Breast epithelium (tissue), 4 donors: ENCODE measurements at regions not wholly inside any gene's neighbourhood (a gene's known extent, or its start where the extent isn't known, plus 50 kb on each side); places are given as distances from the start of the nearest gene placed in this dataset.
A peak's percentile ranks its signal among the peaks of the same experiment; 100 is the strongest.

ENCODE experiments used
- DNase-seq, 2 donors: peaks; one replicate each; pipeline ENCODE4 v3.0.0-alpha.2; 2019; ENCODE audit warnings: low spot score in 2 of 2
- H3K27ac ChIP-seq, 2 donors: fragments of 200-600 bp; sonication (generic) in 1 of 2; one replicate each; pipeline ENCODE4 v1.5.1; 2016 to 2019; ENCODE audit warnings: mild to moderate bottlenecking in 1 of 2
- H3K27me3 ChIP-seq, 2 donors: fragments of 200-600 bp; sonication (generic) in 1 of 2; one replicate each; pipeline versions ENCODE4 v1.5.1 to v1.6.0; 2017 to 2019; ENCODE audit warnings: control low read depth in 1 of 2, mild to moderate bottlenecking in 1 of 2
- H3K36me3 ChIP-seq: fragments of 200-600 bp; one replicate; pipeline ENCODE4 v1.5.1; 2019
- H3K4me1 ChIP-seq, 2 donors: fragments of 200-600 bp; sonication (generic); one replicate each; pipeline ENCODE4 v1.5.1; 2016 to 2019; ENCODE audit warnings: control low read depth in 1 of 2
- H3K4me3 ChIP-seq, 3 donors: fragments of 200-600 bp; sonication (generic); 1 replicate in 2 of 3; 2 replicates in 1 of 3; pipeline ENCODE4 v1.5.1; 2016 to 2019; ENCODE audit warnings: mild to moderate bottlenecking in 3 of 3, moderate library complexity in 2 of 3
- H3K9me3 ChIP-seq, 2 donors: fragments of 200-600 bp; sonication (generic) in 1 of 2; one replicate each; pipeline ENCODE4 v1.5.1; 2016 to 2019; ENCODE audit warnings: control low read depth in 1 of 2
- CTCF ChIP-seq, 3 donors: fragments of 450-650 bp; IDR thresholded peaks; one replicate each; pipeline ENCODE4 v1.5.1; 2016 to 2017; ENCODE audit warnings: antibody characterized with exemption in 3 of 3, mild to moderate bottlenecking in 3 of 3, moderate library complexity in 3 of 3
- POLR2A ChIP-seq: fragments of 450-650 bp; IDR thresholded peaks from one replicate; pipeline ENCODE4 v1.6.1; 2016; ENCODE audit warnings: antibody characterized with exemption, mild to moderate bottlenecking, moderate library complexity
- POLR2AphosphoS5 ChIP-seq, 3 donors: sonication (generic); formaldehyde crosslinking; IDR thresholded peaks; one replicate each; pipeline ENCODE4 v1.6.1; 2017; ENCODE audit warnings: antibody characterized with exemption in 3 of 3
- intact Hi-C: fragments of 100-400 bp; cut with DNase I; formaldehyde crosslinking; loops from one replicate; pipeline ENCODE4 v1.15.1; 2023; ENCODE audit warnings: low total_unique reads

- no peaks in the 10 kb centered on the region for H3K36me3 ChIP-seq
- H3K9me3 ChIP-seq, result no peaks in the 10 kb centered on the region
- intact Hi-C loops, result no loop called here
- TF ChIP-seq POLR2A (no peak), CTCF (IDR thresholded peaks at IDR 0.05) (no peak), POLR2AphosphoS5 (IDR thresholded peaks at IDR 0.05) (no peak)
- no peak for DNase-seq
- H3K4me1 ChIP-seq, result no peaks in the 10 kb centered on the region
- no peak overlapping the region for H3K4me3 ChIP-seq
- no peaks in the 10 kb centered on the region for H3K27me3 ChIP-seq
- H3K27ac ChIP-seq, result peak overlapping the region in 1 of 2 donors; percentile 48
Measured at GRCh38 chr4:169337510-169337909, 66.8 kb upstream of the SH3RF1 start.

- H3K4me1 ChIP-seq, result no peaks in the 10 kb centered on the region
- intact Hi-C loops, result no loop called here
- TF ChIP-seq CTCF (IDR thresholded peaks at IDR 0.05), result no peak
- TF ChIP-seq POLR2A, result no peak
- no peak for TF ChIP-seq POLR2AphosphoS5 (IDR thresholded peaks at IDR 0.05)
- no peak overlapping the region for H3K4me3 ChIP-seq
- no peak for DNase-seq
- H3K27me3 ChIP-seq, result no peaks in the 10 kb centered on the region
- H3K27ac ChIP-seq, result peak overlapping the region; percentile 62 to 76
- no peaks in the 10 kb centered on the region for H3K36me3 ChIP-seq
- H3K9me3 ChIP-seq, result no peaks in the 10 kb centered on the region
Measured at GRCh38 chr4:169335331-169335730, 64.6 kb upstream of the SH3RF1 start.

- Histone ChIP-seq H3K9me3 (no peaks in the 10 kb centered on the region), H3K36me3 (no peaks in the 10 kb centered on the region), H3K27me3 (no peaks in the 10 kb centered on the region), H3K4me3 (no peak overlapping the region), H3K4me1 (no peaks in the 10 kb centered on the region), H3K27ac (peak overlapping the region; percentile 62 to 76)
- DNase-seq, result no peak
- intact Hi-C loops, result no loop called here
- TF ChIP-seq POLR2A, result no peak
- no peak for TF ChIP-seq POLR2AphosphoS5 (IDR thresholded peaks at IDR 0.05)
- no peak for TF ChIP-seq CTCF (IDR thresholded peaks at IDR 0.05)
Measured at GRCh38 chr4:169334335-169334734, 63.6 kb upstream of the SH3RF1 start.

- Histone ChIP-seq H3K27ac (no peak overlapping the region), H3K27me3 (no peaks in the 10 kb centered on the region), H3K36me3 (no peaks in the 10 kb centered on the region), H3K4me1 (no peaks in the 10 kb centered on the region), H3K4me3 (no peak overlapping the region), H3K9me3 (no peaks in the 10 kb centered on the region)
- intact Hi-C loops, result no loop called here
- no peak for DNase-seq
- TF ChIP-seq POLR2AphosphoS5 (IDR thresholded peaks at IDR 0.05), result no peak
- no peak for TF ChIP-seq CTCF (IDR thresholded peaks at IDR 0.05)
- no peak for TF ChIP-seq POLR2A
Measured at GRCh38 chr4:169333265-169333664, 62.5 kb upstream of the SH3RF1 start.

GRCh38 chr4:169332583-169332982 is 61.8 kb upstream of the SH3RF1 start:
- intact Hi-C loops, result no loop called here
- no peaks in the 10 kb centered on the region for H3K36me3 ChIP-seq
- no peak overlapping the region for H3K4me3 ChIP-seq
- H3K27me3 ChIP-seq, result no peaks in the 10 kb centered on the region
- no peak overlapping the region for H3K27ac ChIP-seq
- H3K4me1 ChIP-seq, result no peaks in the 10 kb centered on the region
- DNase-seq, result no peak
- no peak for TF ChIP-seq POLR2AphosphoS5 (IDR thresholded peaks at IDR 0.05)
- no peak for TF ChIP-seq POLR2A
- no peak for TF ChIP-seq CTCF (IDR thresholded peaks at IDR 0.05)
- no peaks in the 10 kb centered on the region for H3K9me3 ChIP-seq
